C4-2B (cell line): ENCODE measurements at regions not wholly inside any gene's neighbourhood (a gene's known extent, or its start where the extent isn't known, plus 50 kb on each side); places are given as distances from the start of the nearest gene placed in this dataset.

Experiments used
- ZFX ChIP-seq: fragments of 450-650 bp; IDR thresholded peaks from 2 replicates; pipeline ENCODE4 v1.6.1; 2017
- TF ChIP-seq, protein P1 (sequence below): fragments of 450-650 bp; conservative IDR thresholded peaks from 2 replicates; pipeline ENCODE4 v1.5.1; 2017; ENCODE audit warnings: mild to moderate bottlenecking

DNA sequence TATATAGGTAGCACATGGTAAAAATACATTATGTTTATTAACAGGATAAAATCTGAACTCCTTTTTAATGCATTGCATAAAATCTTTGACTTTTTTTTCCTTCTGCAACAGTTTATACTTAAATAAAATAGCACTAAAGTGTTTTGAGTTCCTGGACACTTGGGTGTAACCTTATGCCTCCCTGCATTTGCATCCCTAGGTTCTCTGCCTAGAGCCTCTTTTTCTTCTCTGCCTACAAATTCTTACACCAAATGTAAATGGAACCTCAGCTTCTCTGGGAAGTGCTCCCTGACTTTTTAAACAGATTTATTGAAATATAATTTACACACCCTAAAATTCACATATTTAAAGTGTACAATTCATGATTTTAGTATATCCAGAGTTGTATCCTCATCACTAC is 1017.6 kb downstream of the CNTNAP5 start:
- TF ChIP-seq, protein P1, sequence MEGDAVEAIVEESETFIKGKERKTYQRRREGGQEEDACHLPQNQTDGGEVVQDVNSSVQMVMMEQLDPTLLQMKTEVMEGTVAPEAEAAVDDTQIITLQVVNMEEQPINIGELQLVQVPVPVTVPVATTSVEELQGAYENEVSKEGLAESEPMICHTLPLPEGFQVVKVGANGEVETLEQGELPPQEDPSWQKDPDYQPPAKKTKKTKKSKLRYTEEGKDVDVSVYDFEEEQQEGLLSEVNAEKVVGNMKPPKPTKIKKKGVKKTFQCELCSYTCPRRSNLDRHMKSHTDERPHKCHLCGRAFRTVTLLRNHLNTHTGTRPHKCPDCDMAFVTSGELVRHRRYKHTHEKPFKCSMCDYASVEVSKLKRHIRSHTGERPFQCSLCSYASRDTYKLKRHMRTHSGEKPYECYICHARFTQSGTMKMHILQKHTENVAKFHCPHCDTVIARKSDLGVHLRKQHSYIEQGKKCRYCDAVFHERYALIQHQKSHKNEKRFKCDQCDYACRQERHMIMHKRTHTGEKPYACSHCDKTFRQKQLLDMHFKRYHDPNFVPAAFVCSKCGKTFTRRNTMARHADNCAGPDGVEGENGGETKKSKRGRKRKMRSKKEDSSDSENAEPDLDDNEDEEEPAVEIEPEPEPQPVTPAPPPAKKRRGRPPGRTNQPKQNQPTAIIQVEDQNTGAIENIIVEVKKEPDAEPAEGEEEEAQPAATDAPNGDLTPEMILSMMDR = no peak
- TF ChIP-seq ZFX = no peak
